Heart left ventricle (tissue), 16 donors: ENCODE measurements at regions not wholly inside any gene's neighbourhood (a gene's known extent, or its start where the extent isn't known, plus 50 kb on each side); places are given as distances from the start of the nearest gene placed in this dataset.
"Not testable (repeated sequence)": the region's sequence is repeated elsewhere in the genome, so short reads cannot be mapped to it uniquely, and the experiment has no call there.

Experiments used
- ATAC-seq, 4 donors: fragments of 200-7000 bp; cut with Tn5 transposase; one replicate each; pipeline ENCODE4 v1.9.1; 2020 to 2022; ENCODE audit warnings: moderate library complexity in 4 of 4, mild to moderate bottlenecking in 3 of 4, moderate number of reproducible peaks in 1 of 4
- DNase-seq, 5 donors: peaks; one replicate each; pipeline ENCODE4 v3.0.0-alpha.2; 2020
- H3K27ac ChIP-seq, 12 donors: fragments of 200-600 bp; sonication (generic) in 4 of 12; one replicate each; pipeline versions ENCODE4 v1.5.0 to v1.8.0; 2016 to 2022; ENCODE audit warnings: mild to moderate bottlenecking in 2 of 12
- H3K27me3 ChIP-seq, 9 donors: fragments of 200-600 bp; sonication (generic) in 2 of 9; one replicate each; pipeline versions ENCODE4 v1.5.1 to v1.8.0; 2016 to 2022; ENCODE audit warnings: mild to moderate bottlenecking in 3 of 9
- H3K36me3 ChIP-seq, 9 donors: fragments of 200-600 bp; sonication (generic) in 2 of 9; one replicate each; pipeline versions ENCODE4 v1.5.0 to v1.8.0; 2018 to 2022; ENCODE audit warnings: mild to moderate bottlenecking in 2 of 9
- H3K4me1 ChIP-seq, 12 donors: fragments of 200-600 bp; sonication (generic) in 4 of 12; one replicate each; pipeline versions ENCODE4 v1.5.0 to v1.8.0; 2016 to 2022; ENCODE audit warnings: mild to moderate bottlenecking in 3 of 12
- H3K4me3 ChIP-seq, 12 donors: fragments of 200-600 bp; sonication (generic) in 4 of 12; one replicate each; pipeline versions ENCODE4 v1.5.0 to v1.8.0; 2017 to 2022; ENCODE audit warnings: mild to moderate bottlenecking in 9 of 12, moderate library complexity in 4 of 12
- H3K9me3 ChIP-seq, 12 donors: fragments of 200-600 bp; sonication (generic) in 4 of 12; one replicate each; pipeline versions ENCODE4 v1.5.0 to v1.8.0; 2016 to 2022; ENCODE audit warnings: mild to moderate bottlenecking in 1 of 12
- CTCF ChIP-seq, 12 donors: fragments of 200-600 bp; sonication (generic) in 4 of 12; IDR thresholded peaks; one replicate each; pipeline versions ENCODE4 v1.5.0 to v1.8.0; 2018 to 2022; ENCODE audit warnings: antibody characterized with exemption in 12 of 12, mild to moderate bottlenecking in 5 of 12
- POLR2A ChIP-seq, 2 donors: fragments of 450-650 bp; IDR thresholded peaks; one replicate each; pipeline ENCODE4 v1.6.1; 2017; ENCODE audit warnings: antibody characterized with exemption in 2 of 2, mild to moderate bottlenecking in 2 of 2, moderate library complexity in 2 of 2
- WGBS, 4 donors: extraction: QIAGEN DNeasy Blood & Tissue Kit in 2 of 4; methylation state at CpG; one replicate each; pipeline versions ENCODE4 v1.1.5 to v1.1.7; 2013 to 2018; 5-methylcytosine and 5-hydroxymethylcytosine counted together
- intact Hi-C, 10 donors: fragments of 100-400 bp; cut with DNase I; formaldehyde crosslinking; loops; one replicate each; pipeline versions ENCODE4 v1.11.1 to v1.14.2; 2022
- donor health status: ischemic (EF 13 %, LVEDD 7.1; RV severe dilation, severe dysfunction).
- donor health status: healthy with polysubstance abuse.
- donor health status: DM: no; HTN: yes; CAD: no.
- donor health status: DM: no; HTN: no; CAD: no.
- donor health status: ischemic (EF 25% LVEDD 6.9; RV normal size, moderate dysfunction).
- donor health status: ischemic (EF 25% LVEDD 5.7; RV mildly dilated, moderate dysfunction).
- donor health status: healthy.
- donor health status: DM: yes; HTN: yes; CAD: no.
- donor health status: ischemic (EF 35%, LVEDD 5.7; RV mildly dilated, moderate dysfunction).
- donor health status: nonischemic (EF 11% LVEDD 7.7; RV severe dilation, severe dysfunction).
- donor health status: DM: yes; HTN: yes; CAD: no.
- donor health status: PGD.
- donor health status: ischemic (EF 29% LVEDD 5.4; RV normal size, mild dysfunction).
- donor health status: nonischemic (EF 23%, LVEDD 6.1; RV moderate dilation, normal function).

DNA sequence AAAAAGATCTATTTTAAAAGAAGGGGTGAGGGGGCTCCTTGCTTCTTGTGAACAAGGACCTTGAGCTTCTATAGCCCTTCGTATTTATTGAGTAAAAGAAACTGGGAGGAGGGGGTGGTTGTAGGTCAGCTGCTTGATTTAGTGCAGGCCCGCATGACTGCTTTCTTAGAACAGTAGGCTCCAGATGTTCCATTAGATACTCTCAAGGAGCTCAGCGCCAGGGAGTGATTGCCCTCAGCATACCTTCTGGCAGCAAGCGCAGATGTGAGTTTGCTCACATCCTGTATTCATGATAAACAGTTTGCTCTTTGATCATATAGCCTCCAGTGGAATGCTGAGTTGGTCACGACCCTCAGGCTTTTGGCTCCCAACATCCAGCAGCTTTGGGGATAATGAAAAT, 108.9 kb upstream of the XPO1 start:
- intact Hi-C loops, result no loop called here
- WGBS, 4 donors, result 84 to 93% (median 88%) methylated on average over 5 of the region's 5 CpGs
- H3K9me3 ChIP-seq, result peaks cover 0 to 13% (median 3%) of the 10 kb centered on the region in 12 donors
- no peak for TF ChIP-seq CTCF (IDR thresholded peaks at IDR 0.05)
- no peak for TF ChIP-seq POLR2A (IDR thresholded peaks at IDR 0.05)
- ATAC-seq (no peak), DNase-seq (no peak)
- H3K27ac ChIP-seq, result no peak overlapping the region
- no peaks in the 10 kb centered on the region for H3K27me3 ChIP-seq
- H3K4me1 ChIP-seq, result no peaks in the 10 kb centered on the region
- no peak overlapping the region for H3K4me3 ChIP-seq
- no peaks in the 10 kb centered on the region for H3K36me3 ChIP-seq

- no peak for DNase-seq
- intact Hi-C loops, result no loop called here
- ATAC-seq, result no peak
- no peaks in the 10 kb centered on the region for H3K36me3 ChIP-seq
- WGBS, 4 donors, result 74 to 87% (median 84%) methylated on average over 1 of the region's 1 CpG
- peaks cover 0 to 10% (median 3%) of the 10 kb centered on the region in 12 donors for H3K9me3 ChIP-seq
- H3K4me3 ChIP-seq, result no peak overlapping the region
- no peaks in the 10 kb centered on the region for H3K27me3 ChIP-seq
- H3K27ac ChIP-seq, result no peak overlapping the region
- no peak for TF ChIP-seq CTCF (IDR thresholded peaks at IDR 0.05)
- no peak for TF ChIP-seq POLR2A (IDR thresholded peaks at IDR 0.05)
- no peaks in the 10 kb centered on the region for H3K4me1 ChIP-seq
Observed at GRCh38 chr2:61645911-61646310, 107.8 kb upstream of the XPO1 start.

- H3K27me3 ChIP-seq, H3K27ac ChIP-seq, H3K4me1 ChIP-seq, intact Hi-C loops, DNase-seq, H3K36me3 ChIP-seq, ATAC-seq, H3K4me3 ChIP-seq, H3K9me3 ChIP-seq: not testable (repeated sequence)
- 92 to 99% (median 96%) methylated on average over 6 of the region's 6 CpGs for WGBS, 4 donors
Observed at GRCh38 chr2:61643153-61643552, 105.0 kb upstream of the XPO1 start.

DNA sequence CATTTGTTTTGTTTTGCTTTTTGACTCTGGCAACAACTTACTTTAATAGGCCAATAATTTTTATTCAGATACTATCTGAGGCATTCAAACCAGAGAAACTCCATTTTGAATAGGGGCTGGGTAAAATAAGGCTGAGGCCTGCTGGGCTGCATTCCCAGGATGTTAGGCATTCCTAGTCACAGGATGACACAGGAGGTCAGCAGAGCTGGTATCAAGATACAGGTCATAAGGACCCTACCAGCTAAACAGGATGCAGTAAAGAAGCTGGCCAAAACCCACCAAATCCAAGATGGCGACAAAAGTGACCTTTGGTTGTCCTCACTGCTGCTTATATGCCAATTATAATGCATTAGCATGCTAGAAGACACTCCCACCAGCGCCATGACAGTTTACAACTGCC, 102.2 kb upstream of the XPO1 start:
- Histone ChIP-seq H3K36me3 (no peaks in the 10 kb centered on the region), H3K4me3 (no peak overlapping the region), H3K27me3 (no peaks in the 10 kb centered on the region), H3K9me3 (no peaks in the 10 kb centered on the region), H3K4me1 (no peaks in the 10 kb centered on the region), H3K27ac (no peak overlapping the region)
- DNase-seq (no peak), ATAC-seq (no peak)
- no peak for TF ChIP-seq POLR2A (IDR thresholded peaks at IDR 0.05)
- TF ChIP-seq CTCF (IDR thresholded peaks at IDR 0.05), result no peak
- WGBS, 4 donors, result 94 to 98% (median 96%) methylated on average over 2 of the region's 2 CpGs
- intact Hi-C loops, result no loop called here

DNA sequence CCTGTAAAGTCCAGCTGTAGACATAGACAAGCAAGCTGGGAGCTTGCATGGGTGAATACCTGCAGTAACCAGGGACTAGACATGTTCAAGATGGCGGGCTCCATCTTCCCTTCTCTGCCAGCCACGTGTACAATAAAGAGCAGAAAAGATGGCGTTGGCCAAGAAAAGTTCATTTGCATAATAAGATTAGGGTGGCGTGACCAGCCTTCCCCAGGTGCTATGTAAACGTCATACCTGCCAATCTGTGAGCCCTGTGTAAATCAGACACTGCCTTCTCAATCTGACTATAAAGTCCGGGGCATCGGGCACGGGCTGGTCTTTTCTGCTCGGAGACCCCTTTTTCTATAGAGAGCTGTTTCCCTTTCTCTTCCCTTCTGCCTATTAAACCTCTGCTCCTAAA, 101.6 kb upstream of the XPO1 start:
- 91 to 96% (median 94%) methylated on average over 9 of the region's 9 CpGs for WGBS, 4 donors
- no peak for ATAC-seq
- intact Hi-C loops, result loop anchor here in 1 of 10 donors (10.0 kb wide), 1 partner anchor 125 kb away; no protein-coding TSS in a partner anchor

More for the DNA sequence above, 101.6 kb upstream of the XPO1 start:
- Histone ChIP-seq H3K27ac (no peak overlapping the region), H3K4me3 (no peak overlapping the region), H3K36me3 (no peaks in the 10 kb centered on the region), H3K9me3 (no peaks in the 10 kb centered on the region), H3K4me1 (no peaks in the 10 kb centered on the region), H3K27me3 (no peaks in the 10 kb centered on the region)
- no peak for TF ChIP-seq POLR2A (IDR thresholded peaks at IDR 0.05)
- TF ChIP-seq CTCF (IDR thresholded peaks at IDR 0.05), result no peak
- no peak for DNase-seq
